GM20431 (cell line): ENCODE measurements at regions not wholly inside any gene's neighbourhood (a gene's known extent, or its start where the extent isn't known, plus 50 kb on each side); places are given as distances from the start of the nearest gene placed in this dataset.
"Not testable (repeated sequence)": the region's sequence is repeated elsewhere in the genome, so short reads cannot be mapped to it uniquely, and the experiment has no call there.

ENCODE experiments used
- in situ Hi-C: fragments of 300-500 bp; cut with MseI, MboI; formaldehyde crosslinking; loops from one replicate; pipeline ENCODE4 v1.15.0; 2020; ENCODE audit warnings: low sequenced_read_pairs; ENCODE audit not compliant: unreplicated experiment

DNA sequence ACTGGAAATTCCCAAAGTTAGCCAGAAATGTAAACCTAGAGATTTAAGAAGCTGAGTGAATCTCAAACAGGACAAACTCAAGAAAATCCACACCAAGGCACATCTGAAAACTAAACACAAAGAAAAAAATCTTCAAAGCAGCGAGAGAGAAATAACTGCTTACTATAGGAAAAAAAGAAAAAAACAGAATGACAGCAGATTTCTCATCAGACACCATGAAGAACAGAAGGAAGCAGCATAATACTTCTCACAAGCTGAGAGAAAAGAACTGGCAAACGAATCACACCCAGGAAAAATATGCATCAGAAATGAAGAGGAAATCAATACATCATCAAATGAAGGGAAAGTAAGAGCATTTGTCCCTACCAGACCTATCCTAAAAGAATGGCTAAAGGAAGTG is 236.3 kb upstream of the ADAMTS3 start:
- in situ Hi-C loops: no loop called here

DNA sequence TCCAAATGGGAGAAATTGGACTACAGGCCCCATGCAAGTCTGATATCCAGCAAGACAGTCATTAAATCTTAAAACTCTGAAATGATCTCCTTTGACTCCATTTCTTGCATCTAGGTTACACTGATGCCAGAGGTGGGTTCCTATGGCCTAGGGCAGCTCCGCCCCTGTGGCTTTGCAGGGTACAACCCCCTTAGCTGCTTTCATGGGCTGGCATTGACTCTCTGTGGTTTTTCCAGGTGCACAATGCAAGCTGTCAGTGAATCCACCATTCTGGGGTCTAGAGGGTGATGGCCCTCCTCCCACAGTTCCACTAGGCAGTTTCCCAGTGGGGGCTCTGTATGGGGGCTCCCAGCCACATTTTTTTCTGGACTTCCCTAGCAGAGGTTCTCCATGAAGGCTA is 228.5 kb upstream of the ADAMTS3 start:
- in situ Hi-C loops: no loop called here

DNA sequence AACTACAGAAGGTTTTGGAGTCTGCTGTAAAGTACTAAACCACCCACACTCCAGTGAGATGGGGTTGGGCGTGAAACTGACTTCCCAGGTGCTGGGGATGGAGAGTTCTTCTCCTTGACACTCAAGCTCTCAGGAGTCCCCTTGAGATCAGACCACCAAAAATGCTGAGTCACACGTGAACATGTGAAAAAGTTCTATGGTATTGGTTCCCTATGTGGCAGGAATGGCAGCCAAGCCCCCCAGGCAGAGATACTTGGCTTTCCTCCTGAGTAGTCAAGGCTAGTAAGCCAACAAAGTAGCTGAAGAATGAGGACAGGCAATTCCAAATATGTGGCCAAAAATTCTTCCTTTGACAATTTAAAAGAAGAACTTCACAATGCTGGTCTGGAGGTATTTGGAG is 222.0 kb upstream of the ADAMTS3 start:
- in situ Hi-C loops: no loop called here

DNA sequence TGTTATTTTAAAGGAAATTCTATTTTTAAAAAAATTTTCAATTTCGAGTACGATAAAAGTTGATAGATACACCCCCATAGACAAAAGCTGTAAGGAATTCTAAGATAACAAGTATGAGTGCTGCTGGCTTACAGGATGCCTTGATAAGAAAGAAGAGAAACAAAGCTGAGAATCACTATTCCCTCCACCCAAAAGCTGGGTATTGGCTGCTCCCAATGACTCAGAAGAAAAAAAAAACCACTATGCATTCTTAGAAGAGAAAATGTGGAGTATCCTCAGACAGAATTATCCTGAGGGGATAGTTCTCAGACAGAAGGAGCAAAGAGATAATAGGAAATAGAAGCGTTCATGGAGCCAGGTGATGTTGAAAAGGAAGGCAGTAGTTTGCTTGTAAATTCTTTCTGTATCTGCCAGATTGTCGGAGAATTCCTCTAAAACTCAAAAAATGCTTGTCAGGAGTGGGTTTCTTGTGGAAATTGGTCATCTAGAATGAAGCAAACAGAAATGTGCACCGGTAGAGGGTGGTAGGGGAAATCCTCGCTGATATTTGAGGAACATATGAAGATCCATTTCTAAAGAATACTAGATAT is 217.5 kb upstream of the ADAMTS3 start:
- in situ Hi-C loops: no loop called here

DNA sequence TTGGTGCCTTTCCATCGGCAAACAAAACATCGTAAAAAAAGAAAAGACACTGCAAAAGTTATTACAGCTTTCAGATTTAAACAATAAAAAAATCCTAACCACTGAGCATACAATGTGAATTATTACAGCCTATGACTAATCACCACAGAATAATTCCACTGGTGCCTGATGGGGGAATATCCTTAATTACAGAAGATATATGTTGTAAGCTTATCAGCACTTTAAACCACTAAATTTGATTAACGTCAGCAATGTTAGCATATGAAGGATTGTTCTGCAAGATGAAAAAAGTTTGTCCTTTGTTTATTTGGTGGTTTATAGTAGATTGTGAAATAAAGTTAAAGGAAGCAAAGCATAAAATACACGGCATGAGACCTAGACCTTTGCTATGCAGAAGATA is 210.2 kb upstream of the ADAMTS3 start:
- in situ Hi-C loops: no loop called here

DNA sequence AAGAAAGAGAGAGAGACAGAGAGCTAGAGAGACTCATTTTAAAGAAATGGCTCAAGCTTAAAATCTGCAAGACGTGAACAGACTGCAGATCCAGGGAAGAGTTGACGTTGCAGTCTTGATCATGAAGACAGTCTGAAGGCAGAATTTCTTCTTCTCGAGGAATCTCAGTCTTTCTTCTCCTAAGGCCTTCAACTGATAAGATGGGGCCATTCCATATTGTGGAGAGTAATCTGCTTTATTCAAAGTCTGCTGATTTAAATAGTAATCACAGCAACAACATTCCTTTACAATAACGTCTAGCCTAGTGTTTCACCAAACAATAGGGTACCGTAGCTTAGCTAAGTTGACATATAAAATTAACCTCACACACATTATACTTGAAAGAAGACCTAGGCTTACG is 208.4 kb upstream of the ADAMTS3 start:
- in situ Hi-C loops: no loop called here

DNA sequence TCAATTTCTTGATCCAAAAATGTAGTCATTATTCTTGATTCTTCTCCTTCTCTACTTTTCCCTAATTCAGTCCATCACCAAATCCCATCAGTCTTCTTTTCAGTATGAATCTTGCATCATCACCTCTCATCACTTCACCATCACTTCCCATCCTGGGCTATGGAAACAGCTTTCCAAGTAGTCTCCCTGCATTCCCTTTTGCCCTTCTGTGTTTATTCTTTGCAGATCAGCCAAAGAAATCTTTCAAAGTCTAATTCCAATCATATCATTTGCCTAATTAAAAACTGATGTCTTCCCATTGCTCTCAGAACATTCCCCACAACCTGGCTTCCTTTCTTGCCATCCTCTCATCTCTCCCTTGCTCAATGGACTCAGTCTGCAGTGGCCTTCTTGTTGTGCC is 201.7 kb upstream of the ADAMTS3 start:
- in situ Hi-C loops: no loop called here

DNA sequence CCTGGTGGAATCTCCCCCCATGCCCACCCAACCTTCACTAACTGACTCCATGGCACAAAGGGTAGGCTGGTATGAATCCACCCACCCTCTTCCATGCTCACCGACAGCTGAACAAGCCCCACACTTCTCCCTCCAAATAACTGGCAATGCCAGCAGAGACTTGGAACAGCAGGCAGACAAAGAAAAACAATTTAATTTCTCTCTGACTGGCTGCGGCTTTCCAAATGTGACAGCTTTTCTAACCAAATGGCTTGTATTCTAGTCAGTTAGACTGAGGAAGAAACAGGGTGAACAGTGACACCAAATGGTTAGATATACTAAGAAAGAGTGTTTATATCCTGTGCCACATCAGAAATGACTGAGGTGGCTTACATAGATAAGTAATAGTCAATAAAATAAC is 199.3 kb upstream of the ADAMTS3 start:
- in situ Hi-C loops: no loop called here

DNA sequence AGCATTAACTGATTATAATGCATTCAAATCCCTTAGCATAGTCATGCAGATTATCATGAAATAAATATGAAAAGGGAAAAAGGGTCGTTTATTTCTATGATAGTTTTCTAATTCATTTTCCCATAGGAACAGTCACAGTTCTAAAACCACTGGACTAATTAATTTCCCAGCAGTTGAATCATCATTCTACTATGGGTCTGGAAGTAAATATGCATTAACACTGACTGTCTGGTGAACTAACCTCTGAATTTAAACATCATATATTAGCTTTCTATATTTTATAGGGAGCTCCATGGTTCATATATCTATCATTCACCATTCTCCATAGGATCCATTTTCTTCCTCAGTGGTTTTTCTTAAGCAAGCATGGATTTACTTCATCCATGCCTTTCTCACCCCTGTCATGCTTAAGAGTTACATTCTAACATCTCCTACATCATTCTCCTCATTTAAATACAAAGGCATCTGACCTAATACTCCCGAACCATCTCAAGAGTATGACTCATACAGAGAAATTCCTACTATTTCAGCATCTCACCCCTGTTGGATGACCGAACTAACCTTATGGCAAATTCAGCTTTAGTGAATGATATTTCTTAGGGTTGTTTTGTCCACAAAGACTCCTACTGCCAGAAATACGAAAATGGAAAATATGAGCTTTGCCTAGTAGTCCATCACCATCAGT is 198.7 kb upstream of the ADAMTS3 start:
- in situ Hi-C loops: no loop called here

DNA sequence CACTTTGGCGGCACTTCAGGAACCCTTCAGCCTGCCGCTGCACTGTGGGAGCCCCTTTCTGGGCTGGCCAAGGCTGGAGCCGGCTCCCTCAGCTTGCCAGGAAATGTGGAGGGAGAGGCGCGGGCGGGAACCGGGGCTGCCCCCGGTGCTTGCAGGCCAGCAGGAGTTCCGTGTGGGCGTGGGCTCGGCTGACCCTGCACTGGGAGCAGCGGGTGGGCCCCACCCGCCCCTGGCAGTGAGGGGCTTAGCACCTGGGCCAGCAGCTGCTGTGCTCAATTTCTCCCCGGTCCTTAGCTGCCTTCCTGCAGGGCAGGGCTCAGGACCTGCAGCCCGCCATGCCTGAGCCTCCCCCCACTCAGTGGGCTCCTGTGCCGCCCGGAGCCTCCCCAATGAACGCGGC is 196.8 kb upstream of the ADAMTS3 start:
- in situ Hi-C loops: not testable (repeated sequence)

DNA sequence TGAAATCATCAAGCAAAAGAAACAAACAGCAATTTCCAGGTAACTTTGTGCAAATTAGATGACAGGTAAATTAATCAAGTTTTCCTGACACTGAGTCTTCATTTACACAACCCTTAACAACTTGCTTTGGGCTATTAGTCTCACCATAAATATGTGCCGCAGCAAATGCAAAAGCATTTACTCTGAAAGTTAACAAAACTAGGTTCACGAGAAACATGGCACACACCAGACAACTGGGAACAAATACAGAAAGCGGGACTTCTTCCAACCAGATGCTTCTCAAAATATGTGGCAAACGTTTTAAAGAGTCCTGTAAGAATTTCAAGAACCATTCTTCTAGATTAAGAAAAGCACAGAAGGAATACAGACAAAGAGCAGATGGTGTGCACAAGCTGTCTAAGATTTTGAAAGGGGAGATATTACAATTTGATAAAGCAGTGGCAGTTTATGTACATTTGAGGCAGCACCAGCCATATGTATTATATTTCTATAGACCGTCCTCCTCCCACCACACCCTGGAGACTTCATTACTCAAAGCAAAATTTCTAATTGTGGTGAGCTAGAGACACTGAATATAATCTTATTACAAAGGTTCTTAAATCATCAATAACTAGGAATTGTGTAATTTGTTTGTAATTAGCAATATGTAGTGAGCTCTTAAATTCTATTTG is 192.5 kb upstream of the ADAMTS3 start:
- in situ Hi-C loops: no loop called here

DNA sequence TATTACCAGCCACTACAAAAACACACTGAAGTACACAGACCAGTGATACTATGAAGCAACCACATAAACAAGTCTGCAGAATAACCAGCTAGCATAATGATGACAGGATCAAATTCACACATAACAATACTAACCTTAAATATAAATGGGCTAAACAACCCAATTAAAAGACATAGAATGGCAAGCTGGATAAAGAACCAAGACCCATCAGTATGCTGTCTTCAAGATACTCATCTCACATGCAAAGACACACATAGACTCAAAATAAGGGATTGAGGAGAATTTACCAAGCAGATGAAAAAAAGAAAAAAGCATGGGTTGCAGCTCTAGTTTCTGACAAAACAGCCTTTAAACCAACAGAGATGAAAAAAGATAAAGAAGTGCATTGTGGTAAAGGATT is 184.4 kb upstream of the ADAMTS3 start:
- in situ Hi-C loops: not testable (repeated sequence)

DNA sequence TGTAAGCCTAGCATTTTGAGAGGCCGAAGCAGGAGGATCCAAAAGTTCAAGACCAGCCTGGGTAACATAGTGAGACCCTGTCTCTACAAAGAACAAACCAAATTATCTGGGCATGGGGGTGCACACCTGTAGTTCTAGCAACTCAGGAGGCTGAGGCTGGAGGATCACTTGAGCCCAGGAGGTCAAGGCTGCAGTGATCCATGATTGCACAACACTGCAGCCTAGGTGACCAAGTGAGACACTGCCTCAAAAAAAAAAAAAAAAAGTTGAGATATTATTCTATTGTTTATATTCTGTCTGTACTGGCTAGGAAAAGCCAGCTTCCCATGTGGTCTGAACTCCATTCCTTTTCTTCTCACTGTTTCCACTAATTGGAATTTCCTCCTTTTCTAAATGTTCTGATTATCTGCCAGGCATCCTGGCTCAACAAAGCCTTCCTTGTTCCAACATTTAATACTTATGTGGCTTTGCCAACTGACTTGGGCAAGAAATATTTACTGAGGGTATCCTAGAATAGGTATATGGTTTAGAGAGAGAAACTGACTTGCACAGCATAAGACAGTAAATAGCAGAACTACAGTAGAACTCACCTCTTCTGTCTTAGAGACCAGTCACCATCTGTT is 175.2 kb upstream of the ADAMTS3 start:
- in situ Hi-C loops: no loop called here

DNA sequence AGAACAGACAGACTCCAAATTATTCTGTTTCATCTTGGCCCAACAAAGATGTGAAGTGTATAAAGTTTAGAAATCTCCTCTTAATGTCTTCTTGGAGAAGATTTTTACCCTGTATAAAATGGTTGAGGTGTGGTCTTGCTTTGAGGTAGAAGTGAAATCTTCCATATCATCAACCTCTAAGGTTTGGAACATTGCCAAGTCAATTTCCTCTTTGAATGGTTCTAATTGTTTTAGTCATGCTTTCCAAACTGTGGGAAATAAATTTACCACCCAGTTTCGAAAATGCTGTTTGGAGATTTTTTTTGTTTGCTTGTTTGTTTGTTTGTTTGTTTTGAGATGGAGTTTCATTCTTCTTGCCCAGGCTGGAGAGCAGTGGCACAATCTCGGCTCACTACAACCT is 174.1 kb upstream of the ADAMTS3 start:
- in situ Hi-C loops: no loop called here

DNA sequence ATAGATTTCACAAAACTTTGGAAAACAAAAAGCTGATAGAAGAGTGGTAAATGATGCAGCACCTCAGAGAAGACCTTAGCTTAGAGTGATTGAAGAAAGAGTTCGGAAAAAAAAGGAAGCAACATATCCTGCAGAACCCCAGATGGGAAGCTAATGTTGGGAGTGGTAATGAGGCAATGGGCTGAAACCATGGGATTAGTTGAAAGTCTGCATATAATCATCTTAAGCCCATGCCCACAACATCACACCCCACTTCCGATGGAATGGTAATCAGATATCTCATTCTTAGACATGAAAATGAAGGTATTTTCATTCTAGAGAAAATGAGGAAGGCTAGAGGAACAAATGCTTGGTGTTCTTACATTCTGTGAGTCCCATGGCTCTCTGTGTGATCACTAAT is 146.3 kb upstream of the ADAMTS3 start:
- in situ Hi-C loops: loop anchor here (25.0 kb wide), 1 partner anchor 297 kb away; no protein-coding TSS in a partner anchor

DNA sequence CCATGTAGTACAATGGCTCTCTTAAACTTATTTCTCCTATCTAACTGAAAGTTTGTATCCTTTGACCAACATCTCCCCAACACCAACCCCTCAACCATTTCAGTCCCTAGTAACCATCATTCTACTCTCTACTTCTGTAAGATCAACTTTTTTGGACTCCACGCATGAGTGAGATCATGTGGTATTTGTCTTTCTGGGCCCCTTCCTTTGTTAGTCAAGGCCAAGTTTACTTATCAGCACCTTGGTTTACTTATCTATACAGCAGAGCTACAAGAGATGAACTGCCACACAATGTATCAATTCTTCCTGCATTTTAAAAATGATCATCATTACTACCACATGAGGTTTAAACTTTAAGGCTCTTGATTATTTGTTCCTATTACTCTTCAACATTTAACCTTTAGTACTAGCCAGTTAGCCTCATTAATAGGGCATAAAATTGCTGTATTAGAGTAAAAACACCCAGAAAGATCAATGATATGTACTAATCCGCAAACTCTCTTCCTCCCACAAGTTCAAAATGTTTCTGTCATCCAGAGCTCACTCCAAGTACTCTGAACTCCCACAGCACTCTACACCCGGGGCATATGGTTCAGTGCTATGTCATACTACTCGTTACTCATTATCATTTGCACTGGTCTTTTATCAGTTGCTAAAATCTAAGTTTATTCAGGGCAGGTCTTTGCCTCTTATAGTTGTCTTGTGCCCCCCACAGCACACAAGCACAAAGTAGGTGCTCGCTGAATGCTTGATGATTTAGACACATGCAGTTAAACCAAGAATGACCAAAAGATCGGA is 145.7 kb upstream of the ADAMTS3 start:
- in situ Hi-C loops: loop anchor here (25.0 kb wide), 1 partner anchor 298 kb away; no protein-coding TSS in a partner anchor

DNA sequence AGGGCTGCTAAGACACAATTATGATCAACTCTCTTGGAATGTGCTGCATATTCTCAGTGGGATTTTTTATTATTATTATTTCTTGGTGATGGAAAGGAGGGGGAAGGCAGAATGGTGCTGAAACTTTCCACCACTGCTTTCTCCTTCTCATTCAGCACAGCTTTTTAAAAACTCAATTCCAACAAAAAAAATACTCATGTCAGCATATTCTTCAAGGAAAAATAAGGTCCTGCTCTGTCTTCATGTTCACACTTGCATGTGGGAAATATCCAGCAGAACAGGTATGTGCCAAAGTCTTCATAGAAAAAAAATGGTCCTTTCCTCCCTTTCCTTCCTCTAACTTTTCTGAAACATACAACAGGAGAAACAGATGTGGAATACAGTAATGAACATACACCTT is 144.0 kb upstream of the ADAMTS3 start:
- in situ Hi-C loops: loop anchor here (25.0 kb wide), 1 partner anchor 299 kb away; no protein-coding TSS in a partner anchor

DNA sequence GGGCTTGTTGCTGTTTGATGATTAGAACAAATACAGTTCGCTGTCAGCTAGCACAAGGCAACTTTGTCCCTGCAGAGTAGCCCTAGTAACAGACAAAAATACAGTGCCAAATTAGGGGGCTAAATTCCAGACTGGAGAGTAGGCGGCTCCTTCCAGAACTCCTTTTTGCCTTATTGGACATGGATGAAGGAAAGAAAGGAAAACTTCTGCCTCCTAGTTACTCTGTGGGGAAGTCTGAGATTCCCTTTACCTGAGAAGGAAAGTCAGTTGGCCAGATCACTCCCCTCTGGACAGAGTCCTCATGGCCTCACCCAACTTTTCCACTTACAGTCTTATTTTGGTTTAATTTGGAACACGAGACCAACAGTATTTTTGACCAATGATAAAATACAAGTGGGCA is 140.5 kb upstream of the ADAMTS3 start:
- in situ Hi-C loops: loop anchor here (25.0 kb wide), 1 partner anchor 303 kb away; no protein-coding TSS in a partner anchor

DNA sequence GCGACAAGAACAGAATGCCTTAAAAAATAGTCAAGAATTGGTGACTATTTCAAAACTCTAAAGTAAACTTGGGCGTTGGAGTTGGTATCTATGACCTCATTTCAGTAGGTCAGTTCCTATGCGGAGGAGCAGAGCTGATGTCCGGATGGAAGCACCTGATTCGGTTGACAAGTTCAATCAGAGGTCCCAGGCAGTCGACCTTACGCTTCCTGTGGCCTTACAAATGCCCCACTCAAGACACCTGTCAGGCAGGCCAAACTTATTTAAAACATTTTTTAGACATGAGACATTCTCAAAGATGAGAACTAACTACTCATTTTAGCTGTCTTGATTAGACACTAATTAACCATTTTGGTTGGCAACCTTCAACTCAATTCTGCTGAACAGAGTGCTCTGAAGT is 137.7 kb upstream of the ADAMTS3 start:
- in situ Hi-C loops: loop anchor here (25.0 kb wide), 1 partner anchor 306 kb away; no protein-coding TSS in a partner anchor
